H1 (cell line): ENCODE measurements at regions not wholly inside any gene's neighbourhood (a gene's known extent, or its start where the extent isn't known, plus 50 kb on each side); places are given as distances from the start of the nearest gene placed in this dataset.
"Not testable (repeated sequence)": the region's sequence is repeated elsewhere in the genome, so short reads cannot be mapped to it uniquely, and the experiment has no call there.

Experiments used
- CTCF ChIA-PET: fragments of 300-600 bp; sonication (Branson Sonifier 250); formaldehyde crosslinking; loops from one replicate; lab custom pipeline; 2021; ENCODE audit not compliant: partially characterized antibody; lab: Charles Lee
- POLR2A ChIA-PET: fragments of 300-600 bp; sonication (Branson Sonifier 250); formaldehyde crosslinking; loops from one replicate; lab custom pipeline; 2021; ENCODE audit warnings: inconsistent platforms; ENCODE audit not compliant: partially characterized antibody; lab: Charles Lee
- DNase-seq, 2 experiments: peaks; one replicate each; pipeline versions ENCODE4 v3.0.0 to v3.0.0-alpha.2; 2010 to 2022; ENCODE audit warnings: low spot score in 2 of 2, low read depth in 1 of 2, mixed read lengths in 1 of 2
- FAIRE-seq: peaks from 2 replicates; lab custom pipeline; 2011; peaks lifted over from hg19 to GRCh38; lab: Jason Lieb, UNC
- H2AFZ ChIP-seq: 2 replicates; pipeline ENCODE4 v1.8.1; 2012; ENCODE audit warnings: low read length, inconsistent platforms
- H2AK5ac ChIP-seq: 2 replicates; pipeline ENCODE4 v1.6.1; 2013; ENCODE audit warnings: low read depth, low read length
- H2BK120ac ChIP-seq: replicated peaks from 2 replicates; pipeline ENCODE3; 2013; ENCODE audit warnings: low read depth, low read length, inconsistent platforms
- H2BK12ac ChIP-seq: 2 replicates; pipeline ENCODE4 v1.6.1; 2013; ENCODE audit warnings: low read depth, low read length
- H2BK15ac ChIP-seq: 2 replicates; pipeline ENCODE4 v1.6.1; 2013; ENCODE audit warnings: low read length
- H2BK20ac ChIP-seq: 2 replicates; pipeline ENCODE4 v1.6.1; 2013; ENCODE audit warnings: low read length
- H2BK5ac ChIP-seq: 2 replicates; pipeline ENCODE4 v1.6.1; 2013; ENCODE audit warnings: low read depth, low read length
- H3K14ac ChIP-seq: 2 replicates; pipeline ENCODE4 v1.6.1; 2013; ENCODE audit warnings: inconsistent platforms; ENCODE audit not compliant: insufficient read length
- H3K18ac ChIP-seq: 2 replicates; pipeline ENCODE4 v1.6.1; 2013; ENCODE audit warnings: low read length; ENCODE audit errors: extremely low read depth
- H3K23ac ChIP-seq: 2 replicates; pipeline ENCODE4 v1.6.1; 2013; ENCODE audit warnings: inconsistent platforms; ENCODE audit not compliant: insufficient read length
- H3K23me2 ChIP-seq: 2 replicates; pipeline ENCODE4 v1.6.1; 2013; ENCODE audit warnings: low read depth, low read length
- H3K27ac ChIP-seq: 2 replicates; pipeline ENCODE4 v1.6.1; 2011; ENCODE audit warnings: low read depth, low read length, inconsistent platforms
- H3K27me3 ChIP-seq, 4 experiments: replicated peaks in 1 of 4; 1 replicate in 1 of 4; 2 replicates in 3 of 4; pipeline versions ENCODE4 v1.6.1 to v1.8.1; 2011 to 2013; ENCODE audit warnings: low read length in 3 of 4, mild to moderate bottlenecking in 3 of 4, inconsistent platforms in 2 of 4, mixed read lengths in 2 of 4, moderate library complexity in 1 of 4; ENCODE audit not compliant: control insufficient read depth in 3 of 4, insufficient read depth in 3 of 4; ENCODE audit errors: extremely low read depth in 1 of 4
- H3K36me3 ChIP-seq, 4 experiments: 2 replicates each; pipeline versions ENCODE4 v1.6.1 to v1.8.1; 2011 to 2013; ENCODE audit warnings: mild to moderate bottlenecking in 4 of 4, low read length in 3 of 4, moderate library complexity in 2 of 4, control low read depth in 1 of 4, inconsistent platforms in 1 of 4; ENCODE audit not compliant: insufficient read depth in 4 of 4, control insufficient read depth in 2 of 4
- H3K4ac ChIP-seq: replicated peaks from 2 replicates; pipeline ENCODE3; 2013; ENCODE audit warnings: low read length, low read depth, mixed read lengths, inconsistent platforms; ENCODE audit not compliant: insufficient read length
- H3K4me1 ChIP-seq, 4 experiments: replicated peaks in 1 of 4; 1 replicate in 1 of 4; 2 replicates in 3 of 4; pipeline versions ENCODE4 v1.6.1 to v1.8.1; 2011 to 2013; ENCODE audit warnings: low read length in 3 of 4, inconsistent platforms in 2 of 4, mixed read lengths in 1 of 4; ENCODE audit not compliant: insufficient read depth in 4 of 4, control insufficient read depth in 3 of 4
- H3K4me2 ChIP-seq, 2 experiments: 2 replicates each; pipeline versions ENCODE4 v1.6.1 to v1.8.1; 2011 to 2013; ENCODE audit warnings: low read depth in 2 of 2, low read length in 2 of 2, control low read depth in 1 of 2, inconsistent platforms in 1 of 2, mild to moderate bottlenecking in 1 of 2; ENCODE audit not compliant: insufficient read depth in 1 of 2
- H3K4me3 ChIP-seq, 4 experiments: fragments of 200-600, 300-600 bp in 1 of 4; sonication (generic), shearing (Covaris generic), sonication (Bioruptor Twin) in 1 of 4; 2 replicates each; pipeline versions ENCODE4 v1.5.1 to v1.8.1; 2011 to 2016; ENCODE audit warnings: low read length in 4 of 4, low read depth in 3 of 4, control low read depth in 2 of 4, inconsistent platforms in 2 of 4, mild to moderate bottlenecking in 2 of 4, mixed read lengths in 1 of 4, moderate library complexity in 1 of 4; ENCODE audit not compliant: insufficient read depth in 2 of 4; ENCODE audit errors: extremely low read depth in 1 of 4
- H3K56ac ChIP-seq: replicated peaks from 2 replicates; pipeline ENCODE3; 2013; ENCODE audit warnings: low read depth, mild to moderate bottlenecking, mixed read lengths, low read length, inconsistent platforms; ENCODE audit not compliant: insufficient read length
- H3K79me1 ChIP-seq: 2 replicates; pipeline ENCODE4 v1.6.1; 2013; ENCODE audit warnings: low read depth, low read length, control low read depth
- H3K79me2 ChIP-seq, 2 experiments: 2 replicates each; pipeline versions ENCODE4 v1.6.1 to v1.8.1; 2012 to 2013; ENCODE audit warnings: low read length in 2 of 2, mild to moderate bottlenecking in 2 of 2, inconsistent platforms in 1 of 2; ENCODE audit not compliant: insufficient read depth in 2 of 2, control insufficient read depth in 1 of 2
- H3K9ac ChIP-seq, 4 experiments: replicated peaks in 1 of 4; 1 replicate in 1 of 4; 2 replicates in 3 of 4; pipeline versions ENCODE4 v1.6.1 to v1.8.1; 2011 to 2013; ENCODE audit warnings: low read depth in 3 of 4, low read length in 3 of 4, control low read depth in 2 of 4, mild to moderate bottlenecking in 2 of 4, moderate library complexity in 2 of 4, inconsistent platforms in 1 of 4; ENCODE audit errors: extremely low read depth in 1 of 4
- H3K9me3 ChIP-seq, 2 experiments: 2 replicates each; pipeline versions ENCODE4 v1.6.1 to v1.8.1; 2012 to 2013; ENCODE audit warnings: mild to moderate bottlenecking in 2 of 2, moderate library complexity in 2 of 2, control low read depth in 1 of 2, inconsistent platforms in 1 of 2, low read depth in 1 of 2, low read length in 1 of 2, mixed read lengths in 1 of 2; ENCODE audit not compliant: insufficient read depth in 2 of 2
- H4K20me1 ChIP-seq, 2 experiments: replicated peaks in 1 of 2; 2 replicates each; pipeline versions ENCODE3 to v1.8.1; 2011 to 2013; ENCODE audit warnings: inconsistent platforms in 2 of 2, low read length in 2 of 2, mild to moderate bottlenecking in 1 of 2; ENCODE audit not compliant: insufficient read depth in 2 of 2, control insufficient read depth in 1 of 2
- H4K5ac ChIP-seq: 2 replicates; pipeline ENCODE4 v1.6.1; 2013; ENCODE audit warnings: low read length, low read depth, mixed read lengths, inconsistent platforms; ENCODE audit not compliant: insufficient read length
- H4K8ac ChIP-seq: 2 replicates; pipeline ENCODE4 v1.8.0; 2013; ENCODE audit warnings: mild to moderate bottlenecking, moderate library complexity, low read length, inconsistent platforms; ENCODE audit not compliant: insufficient read depth; ENCODE audit errors: extremely low read depth
- H4K91ac ChIP-seq: replicated peaks from 2 replicates; pipeline ENCODE3; 2013; ENCODE audit warnings: low read length, mixed read lengths, inconsistent platforms; ENCODE audit not compliant: insufficient read length
- WGBS, 2 experiments: shearing (Covaris generic) in 1 of 2; methylation state at CpG; one replicate each; pipeline versions ENCODE4 v1.1.6 to v1.1.7; 2013 to 2015; ENCODE audit warnings: low lambda C conversion rate in 2 of 2, mixed read lengths in 2 of 2, inconsistent platforms in 1 of 2, low coverage in 1 of 2, missing lambda C conversion rate in 1 of 2; ENCODE audit not compliant: insufficient replicate concordance in 2 of 2, insufficient coverage in 1 of 2, insufficient read length in 1 of 2; ENCODE audit errors: extremely low coverage in 1 of 2, missing lambda C conversion rate in 1 of 2; 5-methylcytosine and 5-hydroxymethylcytosine counted together

DNA sequence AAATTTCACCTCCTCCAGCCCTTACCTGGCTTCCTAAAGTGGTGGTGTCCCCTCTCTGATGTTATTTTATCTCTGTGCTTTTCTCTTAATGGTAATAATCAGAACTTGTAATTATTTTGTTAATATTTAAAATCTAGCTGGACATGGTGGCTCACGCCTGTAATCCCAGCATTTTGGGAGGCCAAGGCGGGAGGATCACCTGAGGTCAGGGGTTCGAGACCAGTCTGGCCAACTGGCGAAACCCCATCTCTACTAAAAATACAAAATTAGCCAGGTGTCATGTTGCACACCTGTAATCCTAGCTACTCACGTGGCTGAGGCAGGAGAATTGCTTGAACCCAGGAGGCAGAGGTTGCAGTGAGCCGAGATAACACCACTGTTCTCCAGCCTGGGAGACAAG is 4780.8 kb upstream of the OR11H1 start:
- H3K9ac ChIP-seq, H3K18ac ChIP-seq, H3K23ac ChIP-seq, H3K23me2 ChIP-seq, H2BK20ac ChIP-seq, H3K4me1 ChIP-seq, H3K27me3 ChIP-seq, POLR2A ChIA-PET, FAIRE-seq, H2BK5ac ChIP-seq, H3K14ac ChIP-seq, H2AFZ ChIP-seq, H4K5ac ChIP-seq, H3K36me3 ChIP-seq, H3K79me2 ChIP-seq, H2BK120ac ChIP-seq, H2AK5ac ChIP-seq, DNase-seq, H3K27ac ChIP-seq, CTCF ChIA-PET, H2BK15ac ChIP-seq, H3K4ac ChIP-seq, H4K91ac ChIP-seq, H4K20me1 ChIP-seq, H3K56ac ChIP-seq, H4K8ac ChIP-seq, H2BK12ac ChIP-seq, H3K4me2 ChIP-seq, H3K79me1 ChIP-seq, H3K4me3 ChIP-seq: not testable (repeated sequence)
- peaks cover 34 to 59% of the 10 kb centered on the region in 2 experiments for H3K9me3 ChIP-seq
- WGBS, 2 experiments, result 56% methylated on average over 6 of the region's 6 CpGs; no CpG with 5 or more reads in 1 of the 2 experiments

DNA sequence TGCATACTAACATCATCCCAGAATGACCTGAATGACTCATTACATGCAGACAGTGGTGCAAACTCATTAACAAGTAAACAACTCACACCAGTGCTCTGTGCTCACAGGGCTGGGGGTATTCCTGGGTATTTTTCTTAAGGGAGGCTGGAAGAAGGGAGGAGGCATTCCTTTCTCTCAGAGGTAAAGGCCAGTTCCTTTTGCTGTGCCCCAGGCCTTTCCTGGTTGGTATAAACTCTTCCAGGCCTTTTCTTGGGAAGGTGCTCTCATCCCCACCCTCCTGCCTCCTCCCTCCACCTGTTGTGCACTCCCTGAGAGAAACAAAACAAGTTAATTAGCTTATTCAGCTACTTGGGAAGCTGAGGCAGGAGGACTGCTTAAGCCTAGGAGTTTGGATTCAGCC is 4779.2 kb upstream of the OR11H1 start:
- peaks cover 33 to 50% of the 10 kb centered on the region in 2 experiments for H3K9me3 ChIP-seq
- CTCF ChIA-PET, H3K27me3 ChIP-seq, H3K23ac ChIP-seq, H2BK12ac ChIP-seq, H4K20me1 ChIP-seq, H4K8ac ChIP-seq, H3K4me1 ChIP-seq, H3K27ac ChIP-seq, DNase-seq, H2BK120ac ChIP-seq, H2AFZ ChIP-seq, FAIRE-seq, H3K79me2 ChIP-seq, H3K18ac ChIP-seq, H3K23me2 ChIP-seq, H2AK5ac ChIP-seq, H4K91ac ChIP-seq, H4K5ac ChIP-seq, H3K14ac ChIP-seq, H3K56ac ChIP-seq, POLR2A ChIA-PET, H3K79me1 ChIP-seq, H3K4me2 ChIP-seq, H3K36me3 ChIP-seq, H3K9ac ChIP-seq, H3K4me3 ChIP-seq, H3K4ac ChIP-seq, H2BK15ac ChIP-seq, H2BK5ac ChIP-seq, H2BK20ac ChIP-seq: not testable (repeated sequence)
